ENCODE measurements at regions not wholly inside any gene's neighbourhood (a gene's known extent, or its start where the extent isn't known, plus 50 kb on each side); places are given as distances from the start of the nearest gene placed in this dataset.

- TF ChIP-seq CTCF (IDR thresholded peaks at IDR 0.05) = no peak
- no peak for TF ChIP-seq POLR2A (IDR thresholded peaks at IDR 0.05)
Measured at GRCh38 chr20:56098981-56099500, 93.7 kb upstream of the CBLN4 start.

Measured in body of pancreas (tissue), 4 donors.